IPS DF 6.9 (cell line): ENCODE measurements at regions not wholly inside any gene's neighbourhood (a gene's known extent, or its start where the extent isn't known, plus 50 kb on each side); places are given as distances from the start of the nearest gene placed in this dataset.

Experiments
- DNase-seq: peaks from one replicate; pipeline ENCODE4 v3.0.0-alpha.2; 2013; ENCODE audit warnings: low read depth, low spot score
- H3K27ac ChIP-seq: one replicate; pipeline ENCODE4 v1.5.1; 2013; ENCODE audit warnings: low read length, control low read depth
- H3K27me3 ChIP-seq: 2 replicates; pipeline ENCODE4 v1.6.1; 2013; ENCODE audit warnings: mild to moderate bottlenecking, low read length; ENCODE audit not compliant: control insufficient read depth, insufficient read depth
- H3K36me3 ChIP-seq: 2 replicates; pipeline ENCODE4 v1.6.1; 2013; ENCODE audit warnings: low read length; ENCODE audit not compliant: control insufficient read depth, insufficient read depth
- H3K4me1 ChIP-seq: 2 replicates; pipeline ENCODE4 v1.6.1; 2013; ENCODE audit warnings: low read length; ENCODE audit not compliant: control insufficient read depth, insufficient read depth
- H3K4me3 ChIP-seq: 2 replicates; pipeline ENCODE4 v1.5.1; 2013; ENCODE audit warnings: mild to moderate bottlenecking, low read length
- H3K9me3 ChIP-seq: 2 replicates; pipeline ENCODE4 v1.6.1; 2013; ENCODE audit warnings: low read length, inconsistent platforms; ENCODE audit not compliant: control insufficient read depth, insufficient read depth
- WGBS: extraction: QIAGEN DNeasy Blood & Tissue Kit; methylation state at CpG from one replicate; pipeline ENCODE4 v1.1.7; 2013; ENCODE audit warnings: mixed read lengths, missing lambda C conversion rate; ENCODE audit not compliant: insufficient read length, insufficient coverage; 5-methylcytosine and 5-hydroxymethylcytosine counted together

GRCh38 chr5:84578226-84578625 is 193.5 kb upstream of the EDIL3 start:
- H3K27me3 ChIP-seq: no peaks in the 10 kb centered on the region
- no peaks in the 10 kb centered on the region for H3K4me1 ChIP-seq
- H3K27ac ChIP-seq: no peak overlapping the region
- H3K36me3 ChIP-seq: no peaks in the 10 kb centered on the region
- no peak overlapping the region for H3K4me3 ChIP-seq
- no peaks in the 10 kb centered on the region for H3K9me3 ChIP-seq
- DNase-seq: no peak
- WGBS: no CpG with 5 or more reads among the region's 5 CpGs

GRCh38 chr5:84573017-84573712 is 188.5 kb upstream of the EDIL3 start:
- no peak for DNase-seq
- WGBS: no CpG with 5 or more reads among the region's 3 CpGs
- no peak overlapping the region for H3K27ac ChIP-seq

GRCh38 chr5:84569307-84569706 is 184.6 kb upstream of the EDIL3 start:
- H3K27me3 ChIP-seq: no peaks in the 10 kb centered on the region
- H3K4me3 ChIP-seq: no peak overlapping the region
- WGBS: no CpG with 5 or more reads among the region's 1 CpG
- no peak overlapping the region for H3K27ac ChIP-seq
- no peak for DNase-seq
- no peaks in the 10 kb centered on the region for H3K36me3 ChIP-seq
- H3K4me1 ChIP-seq: peaks cover 3% of the 10 kb centered on the region; the same call in 1 of the 2 replicates
- no peaks in the 10 kb centered on the region for H3K9me3 ChIP-seq

More at GRCh38 chr5:84573017-84573712, 188.5 kb upstream of the EDIL3 start:
- Histone ChIP-seq H3K36me3 (no peaks in the 10 kb centered on the region), H3K4me1 (peaks cover under 1% of the 10 kb centered on the region; the same call in 1 of the 2 replicates), H3K27me3 (no peaks in the 10 kb centered on the region), H3K4me3 (no peak overlapping the region), H3K9me3 (no peaks in the 10 kb centered on the region)

GRCh38 chr5:84568171-84568570 is 183.5 kb upstream of the EDIL3 start:
- no peak for DNase-seq
- no peaks in the 10 kb centered on the region for H3K36me3 ChIP-seq
- H3K4me1 ChIP-seq: peaks cover 3% of the 10 kb centered on the region; the same call in 1 of the 2 replicates
- no peak overlapping the region for H3K27ac ChIP-seq
- no peaks in the 10 kb centered on the region for H3K27me3 ChIP-seq
- H3K4me3 ChIP-seq: no peak overlapping the region
- WGBS: no CpG with 5 or more reads among the region's 1 CpG
- H3K9me3 ChIP-seq: no peaks in the 10 kb centered on the region

GRCh38 chr5:84565866-84566265 is 181.2 kb upstream of the EDIL3 start:
- Histone ChIP-seq H3K4me3 (no peak overlapping the region), H3K27ac (no peak overlapping the region), H3K4me1 (peaks cover 3% of the 10 kb centered on the region; the same call in 1 of the 2 replicates), H3K36me3 (no peaks in the 10 kb centered on the region), H3K27me3 (no peaks in the 10 kb centered on the region), H3K9me3 (no peaks in the 10 kb centered on the region)
- no peak for DNase-seq
- no CpG with 5 or more reads among the region's 1 CpG for WGBS

- no peaks in the 10 kb centered on the region for H3K27me3 ChIP-seq
- no peak for DNase-seq
- no peak overlapping the region for H3K4me3 ChIP-seq
- H3K4me1 ChIP-seq: peaks cover 3% of the 10 kb centered on the region; the same call in 1 of the 2 replicates
- H3K9me3 ChIP-seq: no peaks in the 10 kb centered on the region
- H3K27ac ChIP-seq: no peak overlapping the region
- no CpG with 5 or more reads among the region's 3 CpGs for WGBS
- no peaks in the 10 kb centered on the region for H3K36me3 ChIP-seq
These were observed 179.8 kb upstream of the EDIL3 start for GRCh38 chr5:84564321-84565075.

- no peak overlapping the region for H3K27ac ChIP-seq
- no CpG with 5 or more reads among the region's 2 CpGs for WGBS
- H3K9me3 ChIP-seq: no peaks in the 10 kb centered on the region
- H3K4me3 ChIP-seq: no peak overlapping the region
- no peak for DNase-seq
- no peaks in the 10 kb centered on the region for H3K4me1 ChIP-seq
- no peaks in the 10 kb centered on the region for H3K27me3 ChIP-seq
- no peaks in the 10 kb centered on the region for H3K36me3 ChIP-seq
These were observed 165.5 kb upstream of the EDIL3 start for GRCh38 chr5:84550222-84550621.

GRCh38 chr5:84549054-84549453 is 164.4 kb upstream of the EDIL3 start:
- DNase-seq: no peak
- no peak overlapping the region for H3K4me3 ChIP-seq
- no CpG with 5 or more reads among the region's 1 CpG for WGBS
- no peak overlapping the region for H3K27ac ChIP-seq
- no peaks in the 10 kb centered on the region for H3K27me3 ChIP-seq
- H3K36me3 ChIP-seq: no peaks in the 10 kb centered on the region
- no peaks in the 10 kb centered on the region for H3K4me1 ChIP-seq
- no peaks in the 10 kb centered on the region for H3K9me3 ChIP-seq

GRCh38 chr5:84546686-84547085 is 162.0 kb upstream of the EDIL3 start:
- Histone ChIP-seq H3K27me3 (no peaks in the 10 kb centered on the region), H3K9me3 (no peaks in the 10 kb centered on the region), H3K27ac (no peak overlapping the region), H3K4me3 (no peak overlapping the region), H3K4me1 (no peaks in the 10 kb centered on the region), H3K36me3 (no peaks in the 10 kb centered on the region)
- no peak for DNase-seq
- no CpG with 5 or more reads among the region's 3 CpGs for WGBS

GRCh38 chr5:84536797-84537196 is 152.1 kb upstream of the EDIL3 start:
- no peak overlapping the region for H3K27ac ChIP-seq
- no peaks in the 10 kb centered on the region for H3K9me3 ChIP-seq

More at GRCh38 chr5:84536797-84537196, 152.1 kb upstream of the EDIL3 start:
- no peaks in the 10 kb centered on the region for H3K27me3 ChIP-seq
- WGBS: no CpG with 5 or more reads among the region's 3 CpGs
- no peak overlapping the region for H3K4me3 ChIP-seq
- no peaks in the 10 kb centered on the region for H3K4me1 ChIP-seq
- DNase-seq: no peak
- H3K36me3 ChIP-seq: no peaks in the 10 kb centered on the region
